ENCODE measurements at regions not wholly inside any gene's neighbourhood (a gene's known extent, or its start where the extent isn't known, plus 50 kb on each side); places are given as distances from the start of the nearest gene placed in this dataset.

GRCh38 chr13:95392597-95392996, 91.3 kb upstream of the ABCC4 start:
- TF ChIP-seq SUZ12 (IDR thresholded peaks at IDR 0.05; ENCODE audit: extremely low read depth, insufficient read depth, insufficient read length) (no peak), YY1 (IDR thresholded peaks at IDR 0.05; ENCODE audit: insufficient read depth, insufficient read length) (no peak)

Data from NT2/D1 (cell line).